ENCODE measurements at regions not wholly inside any gene's neighbourhood (a gene's known extent, or its start where the extent isn't known, plus 50 kb on each side); places are given as distances from the start of the nearest gene placed in this dataset.
"Not testable (repeated sequence)": the region's sequence is repeated elsewhere in the genome, so short reads cannot be mapped to it uniquely, and the experiment has no call there.

DNA sequence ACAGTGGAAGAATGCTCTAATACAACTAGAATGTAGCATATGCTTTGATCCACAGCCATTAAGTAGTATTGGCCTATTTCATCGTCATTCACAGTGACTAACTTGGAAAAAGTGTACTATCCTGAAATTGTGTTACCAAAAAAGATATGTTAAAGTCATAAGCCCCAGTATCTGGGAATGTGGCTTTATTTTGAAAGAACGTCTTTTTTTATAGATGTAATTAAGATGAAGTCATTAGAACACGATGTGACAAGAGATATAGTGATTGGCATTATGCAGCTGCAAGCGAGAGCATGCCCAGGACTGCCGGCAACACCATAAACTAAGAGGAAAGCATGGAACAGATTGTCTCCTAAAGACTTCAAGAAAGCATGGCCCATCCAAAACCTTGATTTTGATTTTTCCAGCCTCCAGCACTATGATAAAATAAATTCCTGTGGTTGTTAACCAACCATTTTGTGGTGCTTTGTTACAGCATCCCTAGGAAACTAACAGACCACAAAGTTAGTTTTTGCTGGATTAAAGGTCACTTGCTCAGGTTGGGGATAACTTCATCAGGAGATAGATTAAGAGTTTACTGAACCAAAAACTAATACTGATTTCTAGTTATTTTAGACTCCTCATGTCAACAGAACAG is 870.6 kb upstream of the LRRC4C start:
- DNase-seq, result no peak
- intact Hi-C loops (cut with DNase I), result no loop called here

DNA sequence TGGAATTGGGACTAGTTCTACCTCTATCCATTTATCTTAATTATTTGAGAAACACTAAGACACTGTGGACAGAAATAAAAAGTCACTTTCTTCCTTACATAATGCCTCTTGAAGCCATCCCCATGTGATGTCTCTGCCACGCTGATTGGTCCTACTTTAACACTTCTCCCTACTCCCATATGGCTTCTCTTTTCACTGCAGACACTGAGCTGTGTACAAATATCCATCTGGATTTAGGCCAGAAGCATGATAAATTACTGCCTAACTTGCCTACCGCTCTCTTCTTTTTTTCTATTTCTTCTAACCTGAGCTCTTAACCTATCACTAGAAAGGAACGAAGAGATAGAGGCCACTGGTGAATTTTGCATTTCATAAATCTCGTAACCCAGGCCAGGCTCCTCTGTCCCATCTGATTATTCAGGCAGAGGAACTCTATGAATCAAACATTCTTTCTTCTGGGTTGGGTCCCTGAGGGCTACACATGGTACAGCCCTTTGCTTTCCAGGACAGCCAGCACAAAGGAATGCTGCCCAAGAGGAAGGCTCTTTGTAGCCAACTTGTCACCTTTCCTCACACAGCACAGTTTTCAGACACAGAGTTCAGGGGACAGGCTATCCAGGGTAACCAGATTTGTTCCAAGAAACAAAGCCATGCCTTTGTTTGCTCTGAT is 878.5 kb upstream of the LRRC4C start:
- DNase-seq, result no peak
- intact Hi-C loops (cut with DNase I), result no loop called here

DNA sequence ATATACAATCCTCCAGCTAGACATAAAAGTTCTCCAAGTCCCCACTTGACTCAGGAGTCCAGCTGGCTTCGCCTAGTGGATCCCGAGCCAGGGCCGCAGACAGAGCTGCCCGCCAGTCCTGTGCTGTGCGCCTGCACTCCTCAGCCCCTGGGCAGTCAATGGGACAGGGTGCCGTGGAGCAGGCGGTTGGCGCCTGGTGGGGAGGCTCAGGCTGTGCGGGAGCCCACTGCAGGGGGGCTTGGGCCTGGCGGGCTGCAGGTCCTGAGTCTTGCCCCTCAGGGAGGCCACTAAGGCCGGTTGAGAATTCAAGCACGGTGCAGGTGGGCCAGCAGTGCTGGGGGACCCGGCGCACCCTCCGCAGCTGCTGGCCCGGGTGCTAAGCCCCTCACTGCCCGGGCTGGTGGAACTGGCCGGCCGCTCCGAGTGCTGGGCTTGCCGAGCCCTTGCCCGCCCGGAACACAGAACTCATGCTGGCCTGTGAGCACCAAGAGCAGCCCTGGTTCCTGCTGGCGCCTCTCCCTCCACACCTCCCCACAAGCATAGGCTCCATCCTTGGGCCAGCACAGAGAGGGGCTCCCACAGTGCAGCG is 884.8 kb upstream of the LRRC4C start:
- intact Hi-C loops (cut with DNase I), result no loop called here

DNA sequence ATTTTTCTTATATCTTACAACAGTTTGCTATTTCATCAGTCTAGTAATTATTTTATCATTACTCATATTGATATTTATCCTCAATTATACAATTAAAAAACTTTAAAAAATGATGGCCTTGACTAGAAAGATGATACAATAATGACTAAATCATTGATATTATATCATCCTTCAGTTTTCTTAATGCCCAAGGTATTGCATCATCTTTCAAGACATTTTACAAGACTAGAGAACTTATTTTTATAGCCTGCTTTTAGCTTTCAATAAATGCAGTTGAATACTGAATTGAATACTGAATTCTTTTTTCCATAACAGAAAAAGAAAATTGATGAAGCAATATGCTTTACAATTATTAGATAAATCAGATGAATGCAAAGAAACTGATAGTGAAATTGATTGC is 886.5 kb upstream of the LRRC4C start:
- no peak for DNase-seq

More for the DNA sequence above, 884.8 kb upstream of the LRRC4C start:
- DNase-seq, result peak in 1 of 42 donors; percentile 6

DNA sequence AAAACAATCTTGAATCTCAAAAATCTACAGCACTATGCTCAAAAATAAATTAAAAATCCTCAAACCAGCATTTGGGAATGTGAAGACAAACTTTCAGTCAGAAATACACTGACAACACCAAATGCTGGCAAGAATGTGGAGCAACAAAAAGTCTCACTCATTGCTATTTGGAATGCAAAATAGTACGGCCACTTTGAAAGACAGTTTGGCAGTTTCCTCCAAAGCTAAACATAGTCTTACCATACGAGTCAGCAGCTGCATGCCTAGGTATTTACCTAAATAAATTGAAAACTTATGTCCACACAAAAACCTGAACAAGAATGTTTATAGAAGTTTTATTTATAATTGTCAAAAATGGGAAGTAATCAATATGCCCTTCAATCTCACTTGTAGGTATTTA is 904.2 kb upstream of the LRRC4C start:
- DNase-seq, result no peak
- intact Hi-C loops (cut with DNase I), result no loop called here

More for the DNA sequence above, 886.5 kb upstream of the LRRC4C start:
- intact Hi-C loops (cut with DNase I), result no loop called here

DNA sequence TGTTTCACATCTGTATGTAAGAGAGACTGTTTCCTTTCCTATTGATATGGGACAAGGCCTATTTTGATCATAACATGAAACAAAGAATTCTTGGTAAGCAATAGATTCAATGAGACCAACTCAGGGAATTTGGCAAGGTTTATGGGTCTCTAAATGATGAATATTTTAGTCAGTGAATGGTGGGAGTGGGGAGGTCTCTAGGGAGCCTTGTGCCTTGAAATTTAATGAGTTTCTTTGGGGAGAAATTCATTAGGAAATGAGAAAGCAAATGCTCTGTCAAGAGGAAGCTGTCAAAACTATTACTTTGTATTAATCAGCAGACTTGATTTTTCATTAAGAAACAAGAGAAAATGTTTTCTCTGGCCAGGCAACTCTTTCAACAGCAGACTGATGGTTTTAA is 921.7 kb upstream of the API5 start:
- no peak for DNase-seq
- intact Hi-C loops (cut with DNase I), result no loop called here

DNA sequence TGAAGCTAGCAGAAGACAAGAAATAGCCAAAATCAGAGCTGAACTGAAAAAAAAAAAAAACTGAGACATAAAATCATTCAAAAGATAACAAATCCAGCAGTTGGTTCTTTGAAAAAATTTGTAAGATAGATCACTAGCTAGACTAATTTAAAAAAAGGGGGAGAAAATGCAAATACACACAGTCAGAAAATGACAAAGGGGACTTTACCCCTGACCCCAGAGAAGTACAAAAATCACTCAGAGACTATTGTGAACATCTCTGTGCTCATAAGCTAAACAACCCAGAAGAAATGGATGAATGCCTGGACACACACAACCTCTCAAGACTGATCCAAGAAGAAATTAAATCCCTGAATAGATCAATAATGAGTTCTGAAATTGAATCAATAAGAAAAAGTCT is 914.3 kb upstream of the API5 start:
- DNase-seq, result no peak
- intact Hi-C loops (cut with DNase I), result no loop called here

DNA sequence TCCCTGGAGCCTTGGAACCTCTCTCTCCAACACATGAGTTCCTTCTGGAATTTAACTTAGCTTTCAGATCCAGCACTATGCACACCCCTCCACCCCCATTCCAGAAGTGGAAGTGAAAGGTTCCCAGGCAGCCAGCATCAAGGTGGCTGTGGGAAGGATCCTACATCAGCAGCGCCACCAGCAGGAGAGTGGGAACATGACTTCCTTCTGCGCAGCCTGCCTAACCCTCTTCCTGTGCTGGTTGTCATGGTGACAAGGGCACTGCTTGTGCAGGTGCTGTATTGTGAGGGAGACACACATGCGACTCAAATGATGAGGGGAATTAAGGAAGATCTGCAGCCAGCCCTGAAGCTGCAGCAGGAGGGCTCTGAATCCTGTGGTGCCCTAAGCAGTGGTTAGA is 904.5 kb upstream of the API5 start:
- DNase-seq, result peak; percentile 44 to 93 (median 77)
- intact Hi-C loops (cut with DNase I), result no loop called here

DNA sequence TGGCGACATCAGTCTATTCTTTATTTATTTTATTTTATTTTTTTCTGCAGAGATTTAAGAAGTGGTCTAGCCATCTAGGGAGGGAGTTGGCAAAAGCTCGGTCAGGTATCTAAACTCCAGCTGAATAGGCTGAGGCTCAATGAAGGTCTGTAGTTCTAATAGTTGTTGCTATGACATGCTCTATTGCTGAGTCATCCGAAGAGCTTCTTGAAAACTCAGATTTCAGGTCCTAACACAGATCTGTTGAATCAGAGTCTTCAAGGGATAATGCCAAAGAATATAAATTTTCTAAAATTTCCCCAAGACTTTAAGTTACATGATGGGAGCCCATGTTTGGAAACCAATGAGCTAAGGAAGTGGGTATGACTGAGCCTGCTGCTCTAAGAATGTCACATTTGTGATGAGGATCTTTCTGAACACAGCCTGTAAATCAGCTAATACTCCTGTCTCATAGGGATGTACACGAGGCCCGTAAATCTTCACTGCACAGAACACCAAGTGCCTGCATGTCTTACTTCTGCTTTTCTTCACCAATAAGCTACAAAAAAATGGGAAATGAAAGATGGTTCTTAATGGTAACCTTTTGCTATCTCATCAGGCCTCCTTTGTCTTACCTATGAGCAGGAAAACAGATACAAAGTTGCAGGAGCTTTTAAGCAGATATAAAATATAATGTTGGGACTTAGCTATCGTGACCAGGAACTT is 901.4 kb upstream of the API5 start:
- no peak for DNase-seq
- intact Hi-C loops (cut with DNase I), result no loop called here

DNA sequence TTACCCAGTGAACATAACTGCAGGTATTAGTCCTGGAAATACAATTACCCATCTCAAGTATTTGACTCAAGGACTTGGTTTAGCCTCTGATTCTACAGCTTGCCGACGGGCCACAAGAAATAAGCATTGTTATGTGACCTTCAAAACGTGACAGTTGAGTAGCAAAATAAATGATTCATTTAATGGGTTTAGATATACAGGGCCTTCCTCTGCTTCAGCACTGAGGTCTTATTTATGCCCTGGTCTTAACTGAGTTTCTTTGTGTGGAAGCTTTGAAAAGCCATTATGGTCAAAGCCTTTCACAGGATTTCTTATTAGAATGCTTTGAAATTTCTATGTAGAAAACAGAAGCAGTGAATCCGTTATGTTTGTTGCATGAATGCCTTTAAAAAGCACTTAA is 899.2 kb upstream of the API5 start:
- intact Hi-C loops (cut with DNase I), result no loop called here
- no peak for DNase-seq

DNA sequence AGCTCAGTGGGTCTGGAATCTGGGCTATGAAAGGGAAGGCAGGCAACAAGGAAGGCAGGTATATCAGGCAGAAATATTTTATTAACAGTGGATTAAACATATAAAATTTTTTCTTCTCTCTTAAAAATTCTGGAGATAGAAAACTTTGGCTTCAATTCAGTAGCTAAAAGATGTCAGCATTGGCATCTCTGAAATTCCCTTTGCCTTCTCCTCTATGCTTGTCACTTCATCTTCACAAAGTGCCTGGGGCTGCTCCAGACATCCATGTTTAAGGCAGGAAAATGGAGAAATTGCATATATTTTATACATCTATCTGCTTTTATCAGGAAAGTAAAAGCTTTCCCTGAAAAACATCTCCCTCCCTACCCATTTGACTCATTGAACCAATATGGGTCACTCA is 894.1 kb upstream of the API5 start:
- intact Hi-C loops (cut with DNase I), result no loop called here
- DNase-seq, result no peak

DNA sequence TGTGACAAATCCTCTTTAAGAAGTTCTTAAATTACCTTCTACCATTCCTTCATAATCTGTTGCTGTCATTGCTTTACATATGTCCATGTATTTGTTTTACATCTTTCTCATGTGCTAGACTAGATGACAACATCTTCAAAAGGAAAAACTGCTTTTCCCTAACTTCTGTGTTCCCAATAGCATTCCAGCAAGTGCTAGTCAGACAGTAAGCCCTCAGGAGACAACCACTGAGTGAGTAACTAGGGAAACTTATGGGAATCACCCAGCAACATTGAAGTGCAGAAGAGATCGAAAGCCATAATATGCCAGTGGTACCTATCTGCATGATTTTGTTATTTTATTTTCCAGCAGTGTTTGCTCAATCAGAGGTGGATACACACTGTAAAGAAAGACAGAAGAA is 889.7 kb upstream of the API5 start:
- no peak for DNase-seq
- intact Hi-C loops (cut with DNase I), result no loop called here

DNA sequence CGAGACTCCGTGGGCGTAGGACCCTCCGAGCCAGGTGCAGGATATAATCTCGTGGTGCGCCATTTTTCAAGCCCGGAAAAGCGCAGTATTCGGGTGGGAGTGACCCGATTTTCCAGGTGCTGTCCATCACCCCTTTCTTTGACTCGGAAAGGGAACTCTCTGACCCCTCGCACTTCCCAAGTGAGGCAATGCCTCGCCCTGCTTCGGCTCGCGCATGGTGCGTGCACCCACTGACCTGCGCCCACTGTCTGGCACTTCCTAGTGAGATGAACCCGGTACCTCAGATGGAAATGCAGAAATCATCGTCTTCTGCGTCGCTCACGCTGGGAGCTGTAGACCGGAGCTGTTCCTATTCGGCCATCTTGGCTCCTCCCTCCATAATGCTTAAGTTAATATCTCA is 876.9 kb upstream of the API5 start:
- intact Hi-C loops (cut with DNase I); DNase-seq: not testable (repeated sequence)

DNA sequence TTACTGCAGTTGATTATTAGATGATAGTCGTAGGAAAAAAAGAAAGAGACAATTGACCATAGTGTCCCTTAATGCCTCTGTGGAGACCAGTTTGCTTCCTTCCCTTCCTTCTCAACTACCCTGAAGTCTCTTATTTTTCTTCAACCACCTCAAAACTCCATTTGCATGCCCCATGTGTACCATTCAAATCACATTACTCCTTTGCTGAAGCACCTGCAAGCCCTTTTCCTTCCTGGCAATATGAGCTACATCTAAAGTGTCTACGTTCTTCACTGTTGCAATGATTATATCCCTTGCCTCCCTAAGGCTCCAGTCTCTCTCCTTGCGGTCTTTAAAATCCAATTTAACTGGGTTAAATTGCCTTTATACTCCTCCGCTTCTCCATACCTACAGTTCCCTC is 867.4 kb upstream of the API5 start:
- no peak for DNase-seq
- intact Hi-C loops (cut with DNase I), result no loop called here

DNA sequence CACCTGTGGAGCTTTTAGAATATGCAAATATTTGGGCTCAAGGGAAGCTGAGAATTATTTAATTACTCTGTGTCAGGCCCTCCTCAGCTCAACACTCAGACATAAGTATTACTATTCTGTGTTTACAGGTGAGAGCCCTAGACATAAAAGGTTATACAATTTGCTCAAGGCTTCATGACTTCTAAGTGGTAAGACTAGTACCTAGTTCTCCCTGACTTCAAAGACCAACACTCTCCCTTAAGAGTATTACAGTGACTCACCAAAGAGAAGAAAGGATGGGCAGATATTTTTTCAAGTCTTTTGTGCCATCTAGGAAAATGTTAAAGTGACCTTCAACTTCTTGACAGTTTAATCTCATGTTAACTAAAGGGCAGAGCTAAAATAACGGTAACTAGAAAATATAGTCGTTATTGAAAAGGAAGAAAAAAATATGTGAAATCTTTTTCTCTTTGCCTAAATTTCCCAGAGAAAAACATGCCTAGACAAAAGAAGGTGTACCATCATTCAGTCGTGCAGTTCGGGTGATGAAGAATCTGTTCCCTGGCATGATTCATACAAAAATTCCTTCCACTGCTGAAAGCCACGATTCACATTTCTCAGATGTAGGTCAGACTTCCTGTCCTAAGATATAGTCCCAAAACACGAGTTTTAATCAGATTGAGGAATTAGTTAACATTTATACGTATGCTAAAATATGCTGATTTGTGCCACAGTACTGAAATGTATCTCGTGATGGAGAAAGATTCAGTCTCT is 849.1 kb upstream of the API5 start:
- intact Hi-C loops (cut with DNase I), result no loop called here
- DNase-seq, result no peak

DNA sequence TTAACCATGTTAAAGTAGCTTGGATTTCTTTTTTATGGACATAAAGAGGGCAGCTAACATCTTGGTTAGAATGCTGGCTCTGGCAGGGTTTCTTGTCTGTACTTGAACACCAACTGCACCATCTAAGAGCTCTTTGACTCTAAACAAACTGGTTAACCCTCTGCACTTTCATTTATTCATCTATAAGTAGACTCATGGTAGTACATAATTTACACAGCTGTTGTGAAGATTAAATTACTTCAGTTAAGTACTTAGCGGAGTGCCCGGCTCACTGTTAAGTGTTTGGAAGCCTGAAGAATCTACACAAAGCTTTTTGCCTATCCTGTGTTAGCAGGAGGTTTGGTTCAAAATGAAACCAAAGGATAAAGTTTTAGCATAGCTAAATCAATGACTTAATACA is 846.2 kb upstream of the API5 start:
- no peak for DNase-seq
- intact Hi-C loops (cut with DNase I), result no loop called here

DNA sequence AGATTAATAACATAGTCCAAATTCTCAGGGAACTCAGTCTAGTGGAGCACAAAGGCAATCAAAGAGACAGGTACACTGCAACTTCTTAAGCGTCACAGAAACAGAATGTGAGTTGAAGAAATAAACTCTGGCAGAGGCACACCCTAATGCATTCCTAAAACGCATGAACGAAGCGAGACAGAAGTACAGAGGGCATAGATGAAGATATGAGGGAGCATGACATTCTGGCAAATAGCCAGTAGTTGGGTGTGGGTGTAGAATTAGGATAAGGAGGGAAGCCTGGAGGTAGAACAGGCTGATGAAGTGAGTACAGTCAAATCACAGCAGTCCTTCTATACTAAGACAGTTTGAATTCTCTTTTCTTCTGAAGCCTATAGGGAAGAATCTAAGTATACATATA is 838.7 kb upstream of the API5 start:
- intact Hi-C loops (cut with DNase I), result no loop called here
- no peak for DNase-seq

DNA sequence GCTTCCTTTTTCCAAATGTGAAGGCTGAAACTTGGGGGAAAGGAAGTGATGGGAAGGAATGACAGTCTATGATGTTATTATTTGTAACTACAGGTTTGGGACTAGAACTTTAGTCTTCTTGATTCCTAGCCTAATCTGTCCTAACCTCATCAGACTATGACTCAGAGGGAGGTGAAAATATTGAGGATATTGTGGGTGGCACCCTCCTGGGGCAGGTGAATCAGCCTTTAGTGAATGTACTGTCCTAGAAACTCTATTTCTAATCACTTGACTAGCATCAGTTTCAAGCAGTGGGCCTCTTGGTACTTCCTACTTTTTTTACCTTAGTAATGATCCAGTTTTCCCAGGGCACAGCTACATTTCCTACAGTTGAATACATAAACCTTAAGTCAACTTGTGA is 829.0 kb upstream of the API5 start:
- intact Hi-C loops (cut with DNase I), result no loop called here
- no peak for DNase-seq

DNA sequence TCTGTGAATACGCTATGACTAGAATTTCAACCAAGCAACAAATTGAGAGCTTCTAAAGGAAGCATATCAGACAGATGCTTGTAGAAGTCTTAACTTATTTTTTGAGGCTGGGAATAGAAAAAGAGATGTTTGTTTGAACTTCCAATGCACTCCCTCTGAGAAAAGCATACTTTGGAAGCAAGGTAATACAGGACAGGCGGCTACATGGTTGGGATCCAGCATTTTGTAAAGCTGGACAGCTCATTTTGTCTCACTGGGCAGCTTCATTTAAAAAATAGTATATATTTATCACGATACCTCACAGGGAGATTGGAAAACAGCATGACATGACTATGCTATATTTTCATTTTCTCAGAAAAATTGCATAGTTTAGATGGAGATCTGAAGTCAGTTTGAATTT is 821.3 kb upstream of the API5 start:
- intact Hi-C loops (cut with DNase I), result no loop called here
- no peak for DNase-seq

DNA sequence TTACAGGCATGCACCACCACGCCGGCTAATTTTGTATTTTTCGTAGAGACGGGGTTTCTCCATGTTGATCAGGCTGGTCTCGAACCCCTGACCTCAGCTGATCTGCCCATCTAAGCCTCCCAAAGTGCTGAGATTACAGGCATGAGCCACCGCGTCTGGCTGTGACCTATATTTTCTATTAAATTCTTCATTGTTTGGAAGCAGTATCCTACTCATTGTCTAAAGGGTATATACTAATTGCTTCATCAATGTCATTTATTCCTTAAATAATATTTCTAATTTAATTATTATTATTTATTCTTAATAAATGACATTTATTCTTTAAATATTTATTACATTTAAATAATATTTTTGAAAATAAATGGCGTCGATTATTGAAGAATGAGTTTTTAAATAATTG is 817.3 kb upstream of the API5 start:
- intact Hi-C loops (cut with DNase I), result no loop called here
- no peak for DNase-seq
